GM12892 (cell line): ENCODE measurements at regions not wholly inside any gene's neighbourhood (a gene's known extent, or its start where the extent isn't known, plus 50 kb on each side); places are given as distances from the start of the nearest gene placed in this dataset.

Source experiments
- DNase-seq: peaks from one replicate; pipeline ENCODE4 v3.0.0; 2011; ENCODE audit not compliant: insufficient read length
- FAIRE-seq: peaks from 2 replicates; lab custom pipeline; 2011; peaks lifted over from hg19 to GRCh38; lab: Jason Lieb, UNC
- POLR2A ChIP-seq: IDR thresholded peaks from 2 replicates; pipeline ENCODE4 v1.6.1; 2011; ENCODE audit warnings: low read depth, low read length, control low read depth
- POLR2AphosphoS5 ChIP-seq: IDR thresholded peaks from 2 replicates; pipeline ENCODE4 v1.6.1; 2011; ENCODE audit warnings: low read depth, low read length, control low read depth
- TAF1 ChIP-seq: IDR thresholded peaks from 2 replicates; pipeline ENCODE4 v1.6.1; 2011; ENCODE audit warnings: low read depth, mild to moderate bottlenecking, control low read depth, low read length, borderline replicate concordance

DNA sequence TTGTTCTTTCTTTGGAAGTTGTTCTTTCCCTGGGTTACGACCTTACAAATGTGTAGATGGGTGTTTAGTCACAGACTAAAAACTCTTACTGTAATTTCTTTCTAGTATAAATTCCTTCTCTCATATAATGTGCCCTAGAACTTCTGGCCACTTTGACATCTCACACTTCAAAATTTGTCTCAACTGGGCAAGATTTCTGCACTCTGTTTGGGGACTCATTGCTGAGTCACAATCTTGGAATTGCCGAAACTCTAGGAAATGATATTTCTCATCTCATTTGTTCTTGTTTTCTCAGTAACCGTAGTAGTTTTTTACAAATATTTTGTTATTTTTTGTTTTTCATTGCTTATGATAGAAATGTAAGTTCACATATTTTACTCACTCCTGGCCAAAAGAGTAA lies 2523.2 kb upstream of the PCDH20 start:
- DNase-seq, result no peak
- no peak for FAIRE-seq
- TF ChIP-seq TAF1 (no peak), POLR2A (no peak), POLR2AphosphoS5 (no peak)

GRCh38 chr13:63910511-63910910 lies 2494.9 kb upstream of the PCDH20 start:
- no peak for DNase-seq
- TF ChIP-seq TAF1 (no peak), POLR2A (no peak), POLR2AphosphoS5 (no peak)
- no peak for FAIRE-seq

GRCh38 chr13:63909726-63910375 lies 2494.2 kb upstream of the PCDH20 start:
- no peak for FAIRE-seq

DNA sequence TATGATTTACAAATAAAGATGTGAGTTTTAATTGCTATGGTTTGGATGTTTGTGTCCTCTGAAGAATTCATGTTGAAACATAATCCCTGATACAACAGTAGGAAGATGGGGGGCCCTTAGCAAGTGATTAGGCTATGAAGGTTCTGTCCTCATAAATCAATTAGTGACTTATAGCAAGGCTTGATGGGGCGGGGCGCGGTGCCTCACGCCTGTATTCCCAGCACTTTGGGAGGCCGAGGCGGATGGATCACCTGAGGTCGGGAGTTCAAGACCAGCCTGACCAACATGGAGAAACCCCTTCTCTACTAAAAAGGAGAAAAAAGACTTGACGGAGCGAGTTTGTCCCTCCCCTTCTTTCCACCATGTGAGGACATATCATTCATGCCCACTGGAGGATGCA lies 2486.5 kb upstream of the PCDH20 start:
- FAIRE-seq (no peak), DNase-seq (no peak)
- TF ChIP-seq POLR2A, result no peak
- TF ChIP-seq POLR2AphosphoS5, result no peak
- TF ChIP-seq TAF1, result no peak

More at GRCh38 chr13:63909726-63910375, 2494.2 kb upstream of the PCDH20 start:
- TF ChIP-seq POLR2AphosphoS5, result no peak
- no peak for TF ChIP-seq POLR2A
- TF ChIP-seq TAF1, result no peak
- DNase-seq, result no peak

GRCh38 chr13:63901630-63902029 lies 2486.0 kb upstream of the PCDH20 start:
- no peak for TF ChIP-seq TAF1
- TF ChIP-seq POLR2AphosphoS5, result no peak
- TF ChIP-seq POLR2A, result no peak
- DNase-seq, result no peak
- FAIRE-seq, result no peak

DNA sequence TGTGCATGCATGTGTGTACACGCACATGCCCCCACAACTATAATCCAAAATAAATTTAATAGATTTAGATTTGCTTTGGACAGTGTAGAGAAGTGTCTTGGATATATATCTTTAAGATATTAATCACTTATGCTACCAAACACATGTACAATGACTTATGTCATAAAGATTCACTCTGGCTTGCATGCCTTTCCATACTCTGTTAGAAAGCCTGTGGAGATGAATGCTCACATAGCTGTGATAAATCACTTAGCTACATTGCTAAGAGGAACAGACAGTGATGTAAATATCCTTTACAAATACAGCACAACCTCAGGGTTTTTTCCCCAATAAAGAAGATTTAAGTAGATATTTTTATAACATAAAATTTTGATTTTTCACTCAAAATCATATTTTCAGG lies 2484.8 kb upstream of the PCDH20 start:
- TF ChIP-seq TAF1 (no peak), POLR2AphosphoS5 (no peak), POLR2A (no peak)
- FAIRE-seq (no peak), DNase-seq (no peak)

- no peak for TF ChIP-seq POLR2AphosphoS5
- no peak for TF ChIP-seq TAF1
- no peak for TF ChIP-seq POLR2A
- no peak for DNase-seq
- no peak for FAIRE-seq
These were observed 2480.7 kb upstream of the PCDH20 start for GRCh38 chr13:63896321-63896720.

DNA sequence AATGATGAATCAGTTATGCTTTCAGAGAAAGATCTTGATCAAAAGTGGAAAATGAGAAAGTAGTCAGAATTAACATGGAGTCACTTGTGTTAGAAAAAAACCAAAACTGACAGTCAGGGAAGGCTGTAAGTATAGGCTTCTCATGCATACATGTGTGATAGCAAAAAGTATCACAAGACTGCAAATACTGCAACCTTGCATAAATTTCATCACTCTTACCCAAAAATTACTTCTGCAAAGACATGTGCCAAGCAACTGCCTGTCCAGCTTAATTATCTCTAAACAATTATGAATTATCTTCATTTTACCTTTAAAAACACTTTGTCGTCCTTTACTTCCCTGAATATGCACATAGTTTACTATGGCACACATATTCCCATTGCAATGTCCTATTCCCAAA lies 2466.4 kb upstream of the PCDH20 start:
- DNase-seq (no peak), FAIRE-seq (no peak)

GRCh38 chr13:63880705-63881104 lies 2465.1 kb upstream of the PCDH20 start:
- TF ChIP-seq POLR2AphosphoS5, result no peak
- TF ChIP-seq POLR2A, result no peak
- no peak for TF ChIP-seq TAF1
- FAIRE-seq (no peak), DNase-seq (no peak)

More for the DNA sequence above, 2466.4 kb upstream of the PCDH20 start:
- no peak for TF ChIP-seq TAF1
- TF ChIP-seq POLR2A, result no peak
- no peak for TF ChIP-seq POLR2AphosphoS5

GRCh38 chr13:63873936-63874335 lies 2458.3 kb upstream of the PCDH20 start:
- DNase-seq (no peak), FAIRE-seq (no peak)
- TF ChIP-seq POLR2A (no peak), POLR2AphosphoS5 (no peak), TAF1 (no peak)

- no peak for DNase-seq
- TF ChIP-seq POLR2AphosphoS5 (no peak), TAF1 (no peak), POLR2A (no peak)
- FAIRE-seq, result no peak
These were observed 2448.7 kb upstream of the PCDH20 start for GRCh38 chr13:63864171-63864902.
